K562 (cell line): ENCODE measurements at regions not wholly inside any gene's neighbourhood (a gene's known extent, or its start where the extent isn't known, plus 50 kb on each side); places are given as distances from the start of the nearest gene placed in this dataset.

Experiments used
- ARID2 ChIP-seq: fragments of 450-650 bp; IDR thresholded peaks from 2 replicates; pipeline ENCODE4 v1.6.1; 2017; ENCODE audit warnings: antibody characterized with exemption, mild to moderate bottlenecking
- ATF2 ChIP-seq: sonication (generic); formaldehyde crosslinking; IDR thresholded peaks from 2 replicates; pipeline ENCODE4 v1.8.1; 2022; ENCODE audit warnings: missing genetic modification reagents
- ATF3 ChIP-seq, 2 experiments: fragments of 450-650 bp in 1 of 2; sonication (generic) in 1 of 2; formaldehyde crosslinking in 1 of 2; IDR thresholded peaks in 1 of 2; conservative IDR thresholded peaks in 1 of 2; 2 replicates each; pipeline versions ENCODE4 v1.6.1 to v1.8.1; 2016 to 2023; ENCODE audit warnings: mild to moderate bottlenecking in 2 of 2, moderate library complexity in 2 of 2, inconsistent platforms in 1 of 2, missing genetic modification reagents in 1 of 2
- CTCF ChIP-seq, 3 experiments: IDR thresholded peaks in 2 of 3; conservative IDR thresholded peaks in 1 of 3; 2 replicates each; pipeline ENCODE4 v1.5.1; 2011 to 2012; ENCODE audit warnings: low read length in 3 of 3, mild to moderate bottlenecking in 3 of 3, control low read depth in 2 of 3, improper control_type of control experiment in 1 of 3, inconsistent platforms in 1 of 3, low read depth in 1 of 3, mixed read lengths in 1 of 3, moderate library complexity in 1 of 3; ENCODE audit not compliant: insufficient read depth in 2 of 3
- EP300 ChIP-seq: IDR thresholded peaks from 2 replicates; pipeline ENCODE4 v1.6.1; 2012; ENCODE audit warnings: low read length, improper control_type of control experiment
- HDAC2 ChIP-seq: fragments of 450-650 bp; IDR thresholded peaks from 2 replicates; pipeline ENCODE4 v1.6.1; 2016; ENCODE audit warnings: mild to moderate bottlenecking
- HDAC8 ChIP-seq: fragments of 450-650 bp; IDR thresholded peaks from 2 replicates; pipeline ENCODE4 v1.6.1; 2016; ENCODE audit warnings: mild to moderate bottlenecking, missing genetic modification characterization, moderate library complexity, missing compliant biosample characterization
- POLR2A ChIP-seq: fragments of 450-650 bp; conservative IDR thresholded peaks from 2 replicates; pipeline ENCODE4 v1.6.1; 2016
- POLR2AphosphoS2 ChIP-seq: IDR thresholded peaks from 2 replicates; pipeline ENCODE4 v1.6.1; 2012; ENCODE audit warnings: low read length, improper control_type of control experiment
- TGIF2 ChIP-seq: sonication (generic); formaldehyde crosslinking; IDR thresholded peaks from 2 replicates; pipeline ENCODE4 v1.8.1; 2022; ENCODE audit warnings: mild to moderate bottlenecking, missing genetic modification reagents, moderate library complexity
- ZBTB26 ChIP-seq: fragments of 450-650 bp; formaldehyde crosslinking; IDR thresholded peaks from 2 replicates; pipeline ENCODE4 v1.4.0; 2022; ENCODE audit warnings: missing genetic modification characterization
- ZNF263 ChIP-seq: sonication (generic); formaldehyde crosslinking; IDR thresholded peaks from 2 replicates; pipeline ENCODE4 v1.8.0; 2022; ENCODE audit warnings: mild to moderate bottlenecking, missing genetic modification reagents, borderline replicate concordance

- no peak for TF ChIP-seq POLR2A
- TF ChIP-seq ZNF263 (CRISPR knock-in tag), result no peak
- no peak for TF ChIP-seq TGIF2 (CRISPR knock-in tag)
- no peak for TF ChIP-seq ATF3 (IDR thresholded peaks at IDR 0.05)
- TF ChIP-seq ATF3 (CRISPR knock-in tag; conservative IDR thresholded peaks at IDR 0.05), result no peak
- TF ChIP-seq HDAC8 (tag), result no peak
- TF ChIP-seq ATF2 (CRISPR knock-in tag), result no peak
- no peak for TF ChIP-seq HDAC2
- no peak for TF ChIP-seq EP300
- no peak for TF ChIP-seq ARID2
- TF ChIP-seq CTCF (IDR thresholded peaks at IDR 0.05 in 2 of 3, conservative IDR thresholded peaks at IDR 0.05 in 1 of 3; ENCODE audit: insufficient read depth in 2 of 3, low read depth in 1 of 3, low read length in 3 of 3), result no peak
- no peak for TF ChIP-seq ZBTB26 (CRISPR knock-in tag)
- no peak for TF ChIP-seq POLR2AphosphoS2
Measured at GRCh38 chr5:109485030-109485429, 75.3 kb upstream of the PJA2 start.
